ENCODE measurements at regions not wholly inside any gene's neighbourhood (a gene's known extent, or its start where the extent isn't known, plus 50 kb on each side); places are given as distances from the start of the nearest gene placed in this dataset.
"Not testable (repeated sequence)": the region's sequence is repeated elsewhere in the genome, so short reads cannot be mapped to it uniquely, and the experiment has no call there.

DNA sequence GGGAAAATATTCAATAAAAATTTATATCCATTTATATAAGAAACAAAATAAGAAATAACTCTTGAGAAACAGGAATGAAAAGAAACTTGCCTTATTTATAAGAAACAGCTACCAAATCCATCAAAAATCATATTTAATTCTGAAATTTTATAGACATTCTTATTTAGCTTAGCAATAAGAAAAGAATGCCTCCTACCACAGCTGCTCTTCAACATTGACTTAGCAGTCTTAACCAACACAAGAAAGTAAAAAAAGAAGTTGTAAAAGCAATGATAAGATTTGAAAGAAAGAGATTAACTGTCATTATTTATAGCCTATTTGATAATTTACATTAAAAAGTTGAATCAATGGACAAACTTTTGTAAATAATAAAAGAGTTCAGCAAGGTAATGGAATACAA, 212.8 kb downstream of the ZNF365 start:
- no peak for DNase-seq (ENCODE audit: low spot score)
- Mint-ChIP-seq H3K4me1 (ENCODE audit: low read depth) (peaks cover 10% of the 10 kb centered on the region), H3K4me3 (no peak overlapping the region), H3K27me3 (ENCODE audit: insufficient read depth) (peaks cover 18% of the 10 kb centered on the region), H3K27ac (no peak overlapping the region), H3K9me3 (peaks cover 3% of the 10 kb centered on the region), H3K36me3 (ENCODE audit: low read depth) (no peaks in the 10 kb centered on the region)
- intact Hi-C loops (cut with micrococcal nuclease), result no loop called here

- H3K4me3 Mint-ChIP-seq, result no peak overlapping the region
These were observed 213.9 kb downstream of the ZNF365 start for GRCh38 chr10:62588116-62588515.

DNA sequence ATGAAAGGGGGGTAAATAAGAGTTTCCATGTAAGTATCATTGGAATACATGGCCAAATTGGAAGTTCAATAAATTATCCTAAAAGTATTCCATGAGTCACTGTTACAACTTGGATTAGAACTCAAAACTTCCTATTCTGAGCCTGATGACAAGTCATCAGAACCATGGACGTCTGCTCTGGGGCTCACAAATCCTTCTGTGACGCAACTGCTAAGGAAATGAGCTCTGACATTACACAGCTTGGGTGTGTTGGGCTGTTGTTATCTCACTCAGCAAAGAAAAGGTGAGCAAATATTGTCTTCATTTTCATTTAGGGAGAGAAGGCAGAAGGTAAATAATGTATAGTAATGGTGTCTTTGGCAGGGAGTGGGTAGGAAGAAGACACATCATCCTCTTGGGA, 214.8 kb upstream of the ADO start:
- no peak for DNase-seq (ENCODE audit: low spot score)
- H3K4me1 Mint-ChIP-seq (ENCODE audit: low read depth), result peaks cover 11% of the 10 kb centered on the region
- H3K27ac Mint-ChIP-seq, result no peak overlapping the region
- peaks cover 3% of the 10 kb centered on the region for H3K9me3 Mint-ChIP-seq
- no peak overlapping the region for H3K4me3 Mint-ChIP-seq
- H3K27me3 Mint-ChIP-seq (ENCODE audit: insufficient read depth), result peaks cover 20% of the 10 kb centered on the region
- intact Hi-C loops (cut with micrococcal nuclease), result loop anchor here (5.0 kb wide), 3 partner anchors 97 to 1133 kb away; no protein-coding TSS in a partner anchor
- no peaks in the 10 kb centered on the region for H3K36me3 Mint-ChIP-seq (ENCODE audit: low read depth)

More at GRCh38 chr10:62588116-62588515, 213.9 kb downstream of the ZNF365 start:
- intact Hi-C loops (cut with micrococcal nuclease), result no loop called here
- Mint-ChIP-seq H3K27me3 (ENCODE audit: insufficient read depth) (peaks cover 22% of the 10 kb centered on the region), H3K36me3 (ENCODE audit: low read depth) (no peaks in the 10 kb centered on the region), H3K4me1 (ENCODE audit: low read depth) (peaks cover 10% of the 10 kb centered on the region), H3K9me3 (peaks cover 3% of the 10 kb centered on the region), H3K27ac (no peak overlapping the region)
- no peak for DNase-seq (ENCODE audit: low spot score)

DNA sequence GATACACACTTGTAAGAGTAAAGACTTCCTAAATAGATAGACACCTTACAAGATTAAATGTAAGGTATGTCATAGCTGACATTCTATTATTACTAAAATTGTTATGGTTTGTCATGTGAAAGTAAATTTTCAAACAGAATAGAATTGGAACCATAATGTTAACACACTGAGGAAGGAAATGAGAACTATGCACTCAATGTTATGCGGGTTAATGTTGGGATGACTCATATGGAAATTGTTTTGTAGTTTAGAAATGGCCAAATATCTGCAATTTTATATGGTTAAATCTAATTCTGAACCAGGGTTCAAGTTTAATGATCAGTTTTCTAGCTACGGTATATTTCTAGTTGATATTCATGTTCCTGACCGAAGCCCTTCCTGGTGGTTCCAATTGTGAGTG, 214.2 kb upstream of the ADO start:
- peaks cover 3% of the 10 kb centered on the region for H3K9me3 Mint-ChIP-seq

GRCh38 chr10:62594093-62594520, 210.4 kb upstream of the ADO start:
- Mint-ChIP-seq H3K9me3 (no peaks in the 10 kb centered on the region), H3K4me1 (ENCODE audit: low read depth) (peaks cover 19% of the 10 kb centered on the region), H3K4me3 (no peak overlapping the region), H3K36me3 (ENCODE audit: low read depth) (no peaks in the 10 kb centered on the region), H3K27me3 (ENCODE audit: insufficient read depth) (peaks cover 23% of the 10 kb centered on the region), H3K27ac (no peak overlapping the region)
- intact Hi-C loops (cut with micrococcal nuclease), result loop anchor here (1.0 to 5.0 kb wide), 8 partner anchors 102 to 1128 kb away; no protein-coding TSS in a partner anchor
- DNase-seq (ENCODE audit: low spot score), result peak; percentile 27

More for the DNA sequence above, 214.2 kb upstream of the ADO start:
- Mint-ChIP-seq H3K27me3 (ENCODE audit: insufficient read depth) (peaks cover 20% of the 10 kb centered on the region), H3K27ac (no peak overlapping the region), H3K4me3 (no peak overlapping the region), H3K4me1 (ENCODE audit: low read depth) (peaks cover 17% of the 10 kb centered on the region), H3K36me3 (ENCODE audit: low read depth) (no peaks in the 10 kb centered on the region)
- intact Hi-C loops (cut with micrococcal nuclease), result loop anchor here (5.0 kb wide), 3 partner anchors 98 to 1132 kb away; no protein-coding TSS in a partner anchor
- no peak for DNase-seq (ENCODE audit: low spot score)

GRCh38 chr10:62597226-62597625, 207.3 kb upstream of the ADO start:
- H3K27me3 Mint-ChIP-seq (ENCODE audit: insufficient read depth), result peaks cover 29% of the 10 kb centered on the region
- no peaks in the 10 kb centered on the region for H3K36me3 Mint-ChIP-seq (ENCODE audit: low read depth)
- no peaks in the 10 kb centered on the region for H3K9me3 Mint-ChIP-seq
- H3K27ac Mint-ChIP-seq, result no peak overlapping the region
- intact Hi-C loops (cut with micrococcal nuclease), result no loop called here
- no peak for DNase-seq (ENCODE audit: low spot score)
- no peak overlapping the region for H3K4me3 Mint-ChIP-seq
- peaks cover 14% of the 10 kb centered on the region for H3K4me1 Mint-ChIP-seq (ENCODE audit: low read depth)

DNA sequence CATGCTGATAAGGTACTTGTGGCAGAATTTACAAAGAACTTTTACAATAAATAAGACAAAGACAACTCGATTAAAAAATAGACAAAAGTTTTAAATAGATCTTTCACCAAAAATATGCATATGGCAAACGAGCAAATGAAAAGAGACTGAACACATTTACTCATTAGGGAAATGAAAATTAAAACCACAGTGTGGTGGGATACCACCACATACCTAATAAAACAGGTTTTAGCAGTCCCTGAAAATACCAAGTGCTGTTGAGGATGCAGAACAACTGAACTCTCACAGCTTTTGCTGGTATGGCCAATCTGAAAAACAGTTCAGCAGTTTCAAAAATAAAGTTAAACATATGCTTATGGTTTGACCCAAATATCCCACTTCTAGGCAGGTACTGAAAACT, 205.4 kb upstream of the ADO start:
- Mint-ChIP-seq H3K9me3 (no peaks in the 10 kb centered on the region), H3K27ac (no peak overlapping the region), H3K4me1 (ENCODE audit: low read depth) (peaks cover 10% of the 10 kb centered on the region), H3K27me3 (ENCODE audit: insufficient read depth) (peaks cover 26% of the 10 kb centered on the region), H3K36me3 (ENCODE audit: low read depth) (no peaks in the 10 kb centered on the region), H3K4me3 (no peak overlapping the region)
- intact Hi-C loops (cut with micrococcal nuclease), result no loop called here
- DNase-seq (ENCODE audit: low spot score), result no peak

GRCh38 chr10:62606551-62606950, 198.0 kb upstream of the ADO start:
- H3K4me1 Mint-ChIP-seq (ENCODE audit: low read depth), result peaks cover 17% of the 10 kb centered on the region
- H3K27ac Mint-ChIP-seq, result not testable (repeated sequence)

GRCh38 chr10:62608189-62608875, 196.2 kb upstream of the ADO start:
- not testable (repeated sequence) for H3K27ac Mint-ChIP-seq; H3K36me3 Mint-ChIP-seq (ENCODE audit: low read depth)
- peaks cover 35% of the 10 kb centered on the region for H3K4me1 Mint-ChIP-seq (ENCODE audit: low read depth)

More at GRCh38 chr10:62606551-62606950, 198.0 kb upstream of the ADO start:
- H3K9me3 Mint-ChIP-seq; H3K4me3 Mint-ChIP-seq; DNase-seq (ENCODE audit: low spot score); H3K27me3 Mint-ChIP-seq (ENCODE audit: insufficient read depth); H3K36me3 Mint-ChIP-seq (ENCODE audit: low read depth); intact Hi-C loops (cut with micrococcal nuclease): not testable (repeated sequence)

DNA sequence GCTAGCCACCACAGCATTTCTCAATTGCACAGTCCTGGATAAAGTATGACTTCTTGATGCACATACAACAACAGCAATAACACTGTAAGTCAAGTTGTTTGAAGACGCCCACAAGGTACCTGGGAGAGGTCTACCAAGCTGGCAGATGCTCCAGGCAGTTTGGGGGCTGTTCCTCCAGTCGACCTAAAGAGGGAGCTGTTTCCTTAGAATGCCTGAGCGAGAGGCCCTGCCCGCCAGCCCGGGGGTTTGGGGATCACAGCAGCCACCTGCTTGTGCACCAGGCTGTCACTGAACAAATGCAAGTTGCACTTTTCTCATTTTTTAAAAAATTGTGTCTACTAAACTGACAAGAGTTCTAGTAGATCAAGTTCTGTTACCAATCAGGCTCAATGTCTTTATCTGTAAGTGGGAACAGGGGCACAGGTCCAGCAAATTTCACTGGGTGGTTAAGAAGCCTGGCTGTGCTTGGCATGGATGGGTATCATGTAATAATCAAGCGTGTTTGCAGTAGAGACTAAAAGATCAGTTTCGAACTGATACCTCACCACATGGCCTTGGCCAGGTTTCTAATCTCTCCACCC, 193.8 kb upstream of the ADO start:
- peaks cover 13% of the 10 kb centered on the region for H3K36me3 Mint-ChIP-seq (ENCODE audit: low read depth)
- H3K4me1 Mint-ChIP-seq (ENCODE audit: low read depth), result peaks cover 59% of the 10 kb centered on the region
- peaks cover 18% of the 10 kb centered on the region for H3K9me3 Mint-ChIP-seq
- H3K4me3 Mint-ChIP-seq, result no peak overlapping the region
- peak; percentile 65 for DNase-seq (ENCODE audit: low spot score)
- H3K27ac Mint-ChIP-seq, result peak overlapping the region; percentile 11
- intact Hi-C loops (cut with micrococcal nuclease), result loop anchor here (1.0 to 2.0 kb wide), 10 partner anchors 27 to 548 kb away; no protein-coding TSS in a partner anchor
- H3K27me3 Mint-ChIP-seq (ENCODE audit: insufficient read depth), result peaks cover 9% of the 10 kb centered on the region

More at GRCh38 chr10:62608189-62608875, 196.2 kb upstream of the ADO start:
- H3K9me3 Mint-ChIP-seq; intact Hi-C loops (cut with micrococcal nuclease); DNase-seq (ENCODE audit: low spot score); H3K27me3 Mint-ChIP-seq (ENCODE audit: insufficient read depth); H3K4me3 Mint-ChIP-seq: not testable (repeated sequence)

DNA sequence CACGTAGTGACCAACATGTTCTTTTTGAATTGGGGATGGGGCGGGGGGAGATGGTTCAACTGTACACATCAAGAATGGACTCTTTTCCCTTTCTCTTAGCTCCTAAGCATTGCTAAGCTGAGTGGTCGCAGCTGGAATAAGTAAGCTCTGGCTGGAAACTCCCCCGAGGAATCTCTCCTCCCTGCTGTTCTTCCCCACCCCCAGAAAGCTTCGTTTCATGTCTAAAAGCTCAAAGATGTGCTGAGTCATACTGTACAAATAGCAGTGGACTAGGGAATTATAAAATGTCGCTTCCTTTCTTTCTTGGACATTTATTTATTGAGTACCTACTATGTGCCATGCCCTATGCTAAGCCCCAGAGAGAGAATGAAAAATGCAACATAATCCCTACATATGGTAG, 191.1 kb upstream of the ADO start:
- H3K27ac Mint-ChIP-seq, result peak overlapping the region; percentile 25
- no peak overlapping the region for H3K4me3 Mint-ChIP-seq
- peaks cover 18% of the 10 kb centered on the region for H3K9me3 Mint-ChIP-seq
- peaks cover 78% of the 10 kb centered on the region for H3K4me1 Mint-ChIP-seq (ENCODE audit: low read depth)
- no peak for DNase-seq (ENCODE audit: low spot score)
- H3K36me3 Mint-ChIP-seq (ENCODE audit: low read depth), result peaks cover 13% of the 10 kb centered on the region
- intact Hi-C loops (cut with micrococcal nuclease), result no loop called here
- peaks cover 10% of the 10 kb centered on the region for H3K27me3 Mint-ChIP-seq (ENCODE audit: insufficient read depth)

- Mint-ChIP-seq H3K27ac (peak overlapping the region; percentile 80), H3K4me3 (no peak overlapping the region), H3K36me3 (ENCODE audit: low read depth) (peaks cover 13% of the 10 kb centered on the region), H3K9me3 (peaks cover 18% of the 10 kb centered on the region), H3K4me1 (ENCODE audit: low read depth) (peaks cover 82% of the 10 kb centered on the region), H3K27me3 (ENCODE audit: insufficient read depth) (peaks cover 10% of the 10 kb centered on the region)
- intact Hi-C loops (cut with micrococcal nuclease), result loop anchor here (1.0 kb wide), 7 partner anchors 23 to 239 kb away; partner anchors contain the start of gene EGR2
- DNase-seq (ENCODE audit: low spot score), result no peak
These were observed 190.7 kb upstream of the ADO start for GRCh38 chr10:62613859-62614258.
